Endothelial cell of umbilical vein (primary cell): ENCODE measurements at regions not wholly inside any gene's neighbourhood (a gene's known extent, or its start where the extent isn't known, plus 50 kb on each side); places are given as distances from the start of the nearest gene placed in this dataset.

Source experiments
- MYC ChIP-seq: IDR thresholded peaks from one replicate; pipeline ENCODE4 v1.6.1; 2011; ENCODE audit warnings: mild to moderate bottlenecking, low read depth, low read length
- TF ChIP-seq, protein P1 (sequence below), 2 donors: IDR thresholded peaks; 1 replicate in 1 of 2; 2 replicates in 1 of 2; pipeline ENCODE4 v1.5.1; 2011; ENCODE audit warnings: low read length in 2 of 2, mild to moderate bottlenecking in 2 of 2, moderate library complexity in 2 of 2, control low read depth in 1 of 2, inconsistent platforms in 1 of 2, low read depth in 1 of 2; ENCODE audit not compliant: insufficient read depth in 1 of 2; ENCODE audit errors: extremely low read depth in 1 of 2

GRCh38 chr5:114089259-114089658, 272.6 kb upstream of the KCNN2 start:
- no peak for TF ChIP-seq MYC
- TF ChIP-seq, protein P1, sequence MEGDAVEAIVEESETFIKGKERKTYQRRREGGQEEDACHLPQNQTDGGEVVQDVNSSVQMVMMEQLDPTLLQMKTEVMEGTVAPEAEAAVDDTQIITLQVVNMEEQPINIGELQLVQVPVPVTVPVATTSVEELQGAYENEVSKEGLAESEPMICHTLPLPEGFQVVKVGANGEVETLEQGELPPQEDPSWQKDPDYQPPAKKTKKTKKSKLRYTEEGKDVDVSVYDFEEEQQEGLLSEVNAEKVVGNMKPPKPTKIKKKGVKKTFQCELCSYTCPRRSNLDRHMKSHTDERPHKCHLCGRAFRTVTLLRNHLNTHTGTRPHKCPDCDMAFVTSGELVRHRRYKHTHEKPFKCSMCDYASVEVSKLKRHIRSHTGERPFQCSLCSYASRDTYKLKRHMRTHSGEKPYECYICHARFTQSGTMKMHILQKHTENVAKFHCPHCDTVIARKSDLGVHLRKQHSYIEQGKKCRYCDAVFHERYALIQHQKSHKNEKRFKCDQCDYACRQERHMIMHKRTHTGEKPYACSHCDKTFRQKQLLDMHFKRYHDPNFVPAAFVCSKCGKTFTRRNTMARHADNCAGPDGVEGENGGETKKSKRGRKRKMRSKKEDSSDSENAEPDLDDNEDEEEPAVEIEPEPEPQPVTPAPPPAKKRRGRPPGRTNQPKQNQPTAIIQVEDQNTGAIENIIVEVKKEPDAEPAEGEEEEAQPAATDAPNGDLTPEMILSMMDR (IDR thresholded peaks at IDR 0.05; ENCODE audit: extremely low read depth in 1 of 2, insufficient read depth in 1 of 2, low read depth in 1 of 2, low read length in 2 of 2) = no peak
